ENCODE measurements at regions not wholly inside any gene's neighbourhood (a gene's known extent, or its start where the extent isn't known, plus 50 kb on each side); places are given as distances from the start of the nearest gene placed in this dataset.

DNA sequence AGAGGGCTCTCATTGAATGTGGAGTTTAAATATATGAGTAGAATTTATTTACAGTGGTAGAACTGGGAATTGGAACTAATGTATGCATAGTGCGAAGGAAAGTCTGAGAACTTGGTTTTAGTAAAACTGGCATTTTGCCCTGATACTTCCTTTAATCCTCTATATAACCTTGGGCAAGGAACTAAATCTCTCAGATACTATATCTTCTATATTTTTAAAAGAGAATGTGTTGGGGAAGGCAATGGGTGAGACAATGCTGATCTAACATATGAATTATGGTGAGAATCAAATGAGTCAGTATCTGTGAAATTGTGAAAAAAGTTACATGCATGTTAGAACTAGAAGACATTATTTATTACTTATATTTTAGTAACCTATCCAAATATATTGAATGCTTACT is 2109.4 kb upstream of the PIK3C3 start:
- Histone ChIP-seq H3K9me3 (no peaks in the 10 kb centered on the region), H3K4me3 (no peak overlapping the region), H3K36me3 (ENCODE audit: low read depth, missing control alignments) (no peaks in the 10 kb centered on the region), H3K27me3 (no peaks in the 10 kb centered on the region), H3K4me1 (peaks cover 12% of the 10 kb centered on the region), H3K27ac (peak overlapping the region in 1 of 2 donors; percentile 23)
- intact Hi-C loops (cut with DNase I; ENCODE audit: low total_unique reads), result no loop called here
- no peak for DNase-seq
- TF ChIP-seq POLR2A (IDR thresholded peaks at IDR 0.05), result no peak
- TF ChIP-seq, protein P1, sequence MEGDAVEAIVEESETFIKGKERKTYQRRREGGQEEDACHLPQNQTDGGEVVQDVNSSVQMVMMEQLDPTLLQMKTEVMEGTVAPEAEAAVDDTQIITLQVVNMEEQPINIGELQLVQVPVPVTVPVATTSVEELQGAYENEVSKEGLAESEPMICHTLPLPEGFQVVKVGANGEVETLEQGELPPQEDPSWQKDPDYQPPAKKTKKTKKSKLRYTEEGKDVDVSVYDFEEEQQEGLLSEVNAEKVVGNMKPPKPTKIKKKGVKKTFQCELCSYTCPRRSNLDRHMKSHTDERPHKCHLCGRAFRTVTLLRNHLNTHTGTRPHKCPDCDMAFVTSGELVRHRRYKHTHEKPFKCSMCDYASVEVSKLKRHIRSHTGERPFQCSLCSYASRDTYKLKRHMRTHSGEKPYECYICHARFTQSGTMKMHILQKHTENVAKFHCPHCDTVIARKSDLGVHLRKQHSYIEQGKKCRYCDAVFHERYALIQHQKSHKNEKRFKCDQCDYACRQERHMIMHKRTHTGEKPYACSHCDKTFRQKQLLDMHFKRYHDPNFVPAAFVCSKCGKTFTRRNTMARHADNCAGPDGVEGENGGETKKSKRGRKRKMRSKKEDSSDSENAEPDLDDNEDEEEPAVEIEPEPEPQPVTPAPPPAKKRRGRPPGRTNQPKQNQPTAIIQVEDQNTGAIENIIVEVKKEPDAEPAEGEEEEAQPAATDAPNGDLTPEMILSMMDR (IDR thresholded peaks at IDR 0.05), result no peak
- 80 to 85% methylated on average over 1 of the region's 1 CpG for WGBS, 2 donors

DNA sequence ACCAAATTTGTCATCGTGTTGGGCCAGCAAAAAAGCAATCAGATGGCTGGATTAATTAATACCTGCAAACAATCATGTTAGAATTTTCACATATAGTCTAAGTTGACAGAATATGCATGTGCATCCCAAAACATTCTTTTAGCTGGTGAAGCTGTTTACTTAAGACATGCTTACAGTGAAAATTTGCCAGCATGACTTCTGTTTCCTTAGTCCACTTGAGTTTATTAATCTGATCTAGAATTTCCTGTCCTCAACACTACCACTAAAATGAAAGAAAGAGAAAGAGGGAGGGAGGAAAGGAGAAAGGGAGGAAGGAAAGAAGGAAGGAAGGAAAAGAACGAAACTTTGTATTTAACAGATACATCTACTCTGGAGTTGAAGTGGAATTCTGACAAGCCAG is 2109.9 kb upstream of the PIK3C3 start:
- Histone ChIP-seq H3K27me3 (no peaks in the 10 kb centered on the region), H3K4me3 (no peak overlapping the region), H3K4me1 (peaks cover 14% of the 10 kb centered on the region), H3K9me3 (no peaks in the 10 kb centered on the region), H3K27ac (peak overlapping the region in 1 of 2 donors; percentile 23), H3K36me3 (ENCODE audit: low read depth, missing control alignments) (no peaks in the 10 kb centered on the region)
- intact Hi-C loops (cut with DNase I; ENCODE audit: low total_unique reads), result no loop called here
- WGBS, 2 donors, result 64 to 66% methylated on average over 2 of the region's 2 CpGs
- no peak for DNase-seq
- no peak for TF ChIP-seq POLR2A (IDR thresholded peaks at IDR 0.05)
- TF ChIP-seq, protein P1 (IDR thresholded peaks at IDR 0.05), result no peak

DNA sequence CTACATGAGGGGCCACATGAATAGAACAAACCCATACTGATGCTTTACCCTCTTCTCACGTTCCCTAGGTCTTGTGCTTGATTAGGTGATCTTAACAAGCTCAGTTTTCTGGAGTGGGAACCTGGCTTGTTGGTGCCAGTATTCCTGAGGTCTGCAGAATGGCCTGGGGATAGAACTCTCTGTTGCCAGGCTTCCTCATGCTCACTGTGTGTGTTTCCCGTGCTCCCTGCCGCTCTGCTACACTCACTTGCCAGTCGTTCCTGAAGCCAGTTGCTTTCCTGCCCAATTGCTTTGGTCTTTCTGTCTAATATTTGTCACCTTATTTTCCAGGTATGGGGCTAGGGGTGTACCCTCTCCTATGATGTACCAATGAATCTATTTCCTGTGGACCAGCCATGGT is 2111.5 kb upstream of the PIK3C3 start:
- H3K9me3 ChIP-seq, result no peaks in the 10 kb centered on the region
- DNase-seq, result no peak
- H3K4me3 ChIP-seq, result no peak overlapping the region
- TF ChIP-seq POLR2A (IDR thresholded peaks at IDR 0.05), result no peak
- TF ChIP-seq, protein P1 (IDR thresholded peaks at IDR 0.05), result no peak
- WGBS, 2 donors, result 82 to 85% methylated on average over 4 of the region's 4 CpGs
- no peaks in the 10 kb centered on the region for H3K27me3 ChIP-seq
- H3K4me1 ChIP-seq, result peaks cover 14% of the 10 kb centered on the region
- intact Hi-C loops (cut with DNase I; ENCODE audit: low total_unique reads), result no loop called here
- no peak overlapping the region for H3K27ac ChIP-seq
- no peaks in the 10 kb centered on the region for H3K36me3 ChIP-seq (ENCODE audit: low read depth, missing control alignments)

DNA sequence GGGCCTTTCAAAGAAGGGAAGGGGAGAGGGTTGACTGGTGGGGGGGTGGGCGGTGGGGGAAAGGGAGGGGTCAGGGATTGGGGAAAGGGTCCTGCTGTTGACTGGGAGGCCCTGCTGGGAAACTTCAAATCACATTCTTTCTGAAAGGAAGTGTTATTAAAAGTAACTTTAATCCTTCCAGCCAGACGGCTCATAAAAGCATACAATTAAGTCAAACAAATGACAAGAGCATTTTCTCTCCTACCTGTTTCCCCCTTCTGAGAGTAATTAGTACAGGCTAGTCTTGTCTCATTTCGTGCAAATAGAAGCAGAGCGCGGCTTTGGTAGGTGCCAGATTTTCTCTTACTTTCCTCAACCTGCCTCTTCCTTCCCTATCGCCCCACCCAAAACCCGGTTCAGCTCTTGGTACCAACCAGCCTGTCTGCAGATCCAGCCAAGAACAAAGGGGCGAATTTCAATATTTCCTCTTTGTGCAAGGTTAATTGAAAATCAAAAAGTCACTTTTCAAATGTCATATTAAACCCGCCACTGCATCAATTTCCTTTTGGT is 2112.6 kb upstream of the PIK3C3 start:
- no peak for TF ChIP-seq POLR2A (IDR thresholded peaks at IDR 0.05)
- TF ChIP-seq, protein P1 (IDR thresholded peaks at IDR 0.05), result no peak
- Histone ChIP-seq H3K36me3 (ENCODE audit: low read depth, missing control alignments) (no peaks in the 10 kb centered on the region), H3K27ac (no peak overlapping the region), H3K4me3 (peak overlapping the region in 1 of 2 donors; percentile 62), H3K4me1 (peaks cover 14% of the 10 kb centered on the region), H3K9me3 (no peaks in the 10 kb centered on the region), H3K27me3 (no peaks in the 10 kb centered on the region)
- intact Hi-C loops (cut with DNase I; ENCODE audit: low total_unique reads), result no loop called here
- DNase-seq, result no peak
- WGBS, 2 donors, result 42 to 49% methylated on average over 9 of the region's 9 CpGs

All from testis (tissue), 2 donors.